GM13976 (cell line): ENCODE measurements at regions not wholly inside any gene's neighbourhood (a gene's known extent, or its start where the extent isn't known, plus 50 kb on each side); places are given as distances from the start of the nearest gene placed in this dataset.

Source experiments
- DNase-seq: peaks from one replicate; pipeline ENCODE4 v3.0.0; 2012; ENCODE audit warnings: low spot score
- CTCF ChIP-seq: IDR thresholded peaks from 2 replicates; pipeline ENCODE4 v1.5.1; 2012; ENCODE audit warnings: borderline replicate concordance, mild to moderate bottlenecking; ENCODE audit not compliant: insufficient read depth; ENCODE audit errors: extremely low read depth, missing control alignments, control extremely low read depth
- in situ Hi-C: fragments of 300-500 bp; cut with MboI; formaldehyde crosslinking; loops from one replicate; pipeline ENCODE4 v1.12.0; 2022; ENCODE audit warnings: low sequenced_read_pairs, mixed read lengths, inconsistent platforms; ENCODE audit not compliant: unreplicated experiment

DNA sequence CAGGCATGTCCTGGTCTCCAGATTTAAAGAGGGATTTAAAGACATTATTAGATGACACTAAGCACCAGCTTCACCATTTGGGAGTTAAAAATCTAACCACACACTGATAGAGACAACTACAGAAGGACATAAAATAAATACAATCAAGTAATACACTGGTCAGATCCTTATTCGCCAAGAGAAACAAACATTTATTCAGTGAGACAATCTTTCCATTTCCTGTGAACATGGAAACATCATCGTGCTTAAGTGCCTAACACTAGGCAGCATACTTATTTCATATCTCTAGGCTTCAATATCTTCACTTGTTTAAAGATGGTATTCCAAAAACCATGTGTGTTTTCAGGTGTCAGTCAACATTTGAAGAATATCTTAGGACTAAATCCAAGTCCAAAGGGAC, 103.6 kb downstream of the AREG start:
- no peak for TF ChIP-seq CTCF
- in situ Hi-C loops = no loop called here
- no peak for DNase-seq

DNA sequence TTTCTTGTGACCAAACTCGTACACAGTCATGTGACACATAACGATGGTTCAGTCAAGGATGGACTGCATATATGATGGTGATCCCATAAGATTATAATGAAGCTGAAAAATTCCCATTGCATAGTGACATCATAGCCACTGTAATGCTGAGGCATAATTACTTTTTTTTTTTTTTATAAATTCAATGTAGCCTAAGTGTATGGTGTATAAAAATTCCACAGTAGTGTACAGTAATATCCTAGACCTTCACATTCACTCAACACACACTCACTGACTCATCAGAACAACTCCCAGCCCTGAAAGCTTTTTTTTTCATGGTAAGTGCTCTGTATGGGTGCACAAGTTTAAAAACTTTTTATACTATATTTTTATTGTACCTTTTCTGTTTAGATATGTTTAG, 105.0 kb downstream of the AREG start:
- in situ Hi-C loops = no loop called here
- TF ChIP-seq CTCF = no peak
- DNase-seq = no peak

GRCh38 chr4:74555231-74555630, 110.3 kb downstream of the AREG start:
- DNase-seq = no peak
- in situ Hi-C loops = no loop called here

GRCh38 chr4:74555843-74556242, 110.9 kb downstream of the AREG start:
- no peak for TF ChIP-seq CTCF
- DNase-seq = no peak
- in situ Hi-C loops = no loop called here

More at GRCh38 chr4:74555231-74555630, 110.3 kb downstream of the AREG start:
- no peak for TF ChIP-seq CTCF

- in situ Hi-C loops = no loop called here
- DNase-seq = no peak
- no peak for TF ChIP-seq CTCF
These were observed 114.9 kb downstream of the AREG start for GRCh38 chr4:74559853-74560252.

- no peak for TF ChIP-seq CTCF
- DNase-seq = no peak
- in situ Hi-C loops = no loop called here
These were observed 123.0 kb downstream of the AREG start for GRCh38 chr4:74567981-74568380.

- DNase-seq = no peak
- in situ Hi-C loops = no loop called here
- TF ChIP-seq CTCF = no peak
These were observed 125.2 kb downstream of the AREG start for GRCh38 chr4:74570095-74570494.
